B cell (primary cell): ENCODE measurements at regions not wholly inside any gene's neighbourhood (a gene's known extent, or its start where the extent isn't known, plus 50 kb on each side); places are given as distances from the start of the nearest gene placed in this dataset.

ENCODE experiments used
- EZH2 ChIP-seq: IDR thresholded peaks from 2 replicates; pipeline ENCODE4 v1.6.1; 2012; ENCODE audit warnings: borderline replicate concordance, low read depth, mild to moderate bottlenecking, moderate library complexity, low read length; ENCODE audit not compliant: insufficient read depth, poor library complexity, severe bottlenecking
- TF ChIP-seq, protein P1 (sequence below): fragments of 200-600 bp; IDR thresholded peaks from one replicate; pipeline ENCODE4 v1.8.0; 2022; ENCODE audit warnings: antibody characterized with exemption, mild to moderate bottlenecking

- TF ChIP-seq, protein P1, sequence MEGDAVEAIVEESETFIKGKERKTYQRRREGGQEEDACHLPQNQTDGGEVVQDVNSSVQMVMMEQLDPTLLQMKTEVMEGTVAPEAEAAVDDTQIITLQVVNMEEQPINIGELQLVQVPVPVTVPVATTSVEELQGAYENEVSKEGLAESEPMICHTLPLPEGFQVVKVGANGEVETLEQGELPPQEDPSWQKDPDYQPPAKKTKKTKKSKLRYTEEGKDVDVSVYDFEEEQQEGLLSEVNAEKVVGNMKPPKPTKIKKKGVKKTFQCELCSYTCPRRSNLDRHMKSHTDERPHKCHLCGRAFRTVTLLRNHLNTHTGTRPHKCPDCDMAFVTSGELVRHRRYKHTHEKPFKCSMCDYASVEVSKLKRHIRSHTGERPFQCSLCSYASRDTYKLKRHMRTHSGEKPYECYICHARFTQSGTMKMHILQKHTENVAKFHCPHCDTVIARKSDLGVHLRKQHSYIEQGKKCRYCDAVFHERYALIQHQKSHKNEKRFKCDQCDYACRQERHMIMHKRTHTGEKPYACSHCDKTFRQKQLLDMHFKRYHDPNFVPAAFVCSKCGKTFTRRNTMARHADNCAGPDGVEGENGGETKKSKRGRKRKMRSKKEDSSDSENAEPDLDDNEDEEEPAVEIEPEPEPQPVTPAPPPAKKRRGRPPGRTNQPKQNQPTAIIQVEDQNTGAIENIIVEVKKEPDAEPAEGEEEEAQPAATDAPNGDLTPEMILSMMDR: no peak
- TF ChIP-seq EZH2: no peak
Observed at GRCh38 chr17:77599699-77600098, 358.8 kb upstream of the TNRC6C start.
